Ecto neural progenitor cell (in vitro differentiated cells): ENCODE measurements at regions not wholly inside any gene's neighbourhood (a gene's known extent, or its start where the extent isn't known, plus 50 kb on each side); places are given as distances from the start of the nearest gene placed in this dataset.

ENCODE experiments used
- DNase-seq: peaks from one replicate; pipeline ENCODE4 v3.0.0-alpha.2; 2018; ENCODE audit warnings: low spot score

- DNase-seq, result no peak
Observed at GRCh38 chr16:65497571-65497970, 375.7 kb upstream of the CDH11 start.

- no peak for DNase-seq
Observed at GRCh38 chr16:65495106-65495505, 373.2 kb upstream of the CDH11 start.

- DNase-seq, result no peak
Observed at GRCh38 chr16:65494609-65495008, 372.7 kb upstream of the CDH11 start.

GRCh38 chr16:65494080-65494479 lies 372.2 kb upstream of the CDH11 start:
- no peak for DNase-seq

- no peak for DNase-seq
Observed at GRCh38 chr16:65490286-65490685, 368.4 kb upstream of the CDH11 start.

GRCh38 chr16:65489531-65490023 lies 367.7 kb upstream of the CDH11 start:
- DNase-seq, result no peak

DNA sequence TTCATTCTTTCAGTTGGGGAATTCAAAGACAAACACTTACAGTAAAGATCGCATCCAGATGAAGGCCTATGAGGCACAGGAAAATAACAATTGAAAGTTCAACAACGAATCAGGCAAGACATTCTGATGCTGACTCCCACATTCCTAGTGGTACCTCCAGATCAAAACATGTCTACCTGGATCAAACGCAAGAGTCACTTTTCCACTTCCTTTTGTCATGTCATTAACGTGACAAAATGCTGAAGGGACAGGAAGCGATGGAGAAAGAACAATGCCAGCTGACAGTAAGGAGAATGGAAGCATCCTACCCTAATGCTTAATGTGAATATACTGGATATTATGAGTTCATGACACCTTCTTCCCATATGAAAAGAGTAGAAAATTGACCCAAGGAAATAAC lies 365.4 kb upstream of the CDH11 start:
- no peak for DNase-seq

GRCh38 chr16:65481956-65482355 lies 360.1 kb upstream of the CDH11 start:
- DNase-seq, result no peak

- no peak for DNase-seq
Observed at GRCh38 chr16:65480281-65481091, 358.6 kb upstream of the CDH11 start.

GRCh38 chr16:65476448-65476955 lies 354.6 kb upstream of the CDH11 start:
- no peak for DNase-seq

DNA sequence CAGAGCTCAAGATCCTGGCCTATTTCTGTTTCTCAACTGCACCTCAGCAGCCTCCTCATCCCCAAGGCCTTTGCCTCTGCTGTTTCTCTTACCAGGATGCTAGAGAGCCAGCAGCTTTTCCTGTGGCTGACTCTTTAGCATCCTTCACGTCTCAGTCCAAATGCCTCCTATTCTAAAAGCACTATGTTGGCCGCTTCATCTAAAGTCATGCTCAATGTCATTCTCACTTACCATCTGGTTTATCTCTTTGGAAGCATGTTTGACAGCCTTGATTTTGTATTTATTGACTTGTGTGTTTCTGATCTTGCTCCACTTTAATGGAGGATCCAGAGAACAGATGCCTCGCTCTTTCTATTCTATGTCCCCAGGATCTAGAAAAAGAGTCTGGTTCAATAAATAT lies 351.8 kb upstream of the CDH11 start:
- no peak for DNase-seq

- DNase-seq, result no peak
Observed at GRCh38 chr16:65469116-65469515, 347.3 kb upstream of the CDH11 start.

DNA sequence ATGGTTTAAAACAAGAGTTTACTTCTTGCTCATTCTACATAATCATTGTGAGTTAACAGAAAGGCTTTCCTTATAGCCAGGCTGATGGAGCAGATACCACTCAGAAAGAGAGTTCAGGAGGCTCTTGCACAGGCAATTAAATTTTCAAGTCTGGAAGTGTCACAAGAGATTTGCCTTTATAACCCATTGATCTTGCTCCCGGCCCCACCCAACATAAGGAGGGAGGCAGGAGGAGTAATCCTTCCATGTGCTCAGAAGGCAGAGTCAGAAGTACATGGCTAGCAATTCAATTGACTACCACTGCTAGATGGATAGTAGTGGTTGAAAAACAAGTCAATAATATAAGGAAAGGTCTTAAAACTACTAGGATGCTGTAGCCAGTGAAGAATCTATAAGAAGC lies 346.3 kb upstream of the CDH11 start:
- no peak for DNase-seq

- DNase-seq, result no peak
Observed at GRCh38 chr16:65463652-65464260, 341.9 kb upstream of the CDH11 start.

DNA sequence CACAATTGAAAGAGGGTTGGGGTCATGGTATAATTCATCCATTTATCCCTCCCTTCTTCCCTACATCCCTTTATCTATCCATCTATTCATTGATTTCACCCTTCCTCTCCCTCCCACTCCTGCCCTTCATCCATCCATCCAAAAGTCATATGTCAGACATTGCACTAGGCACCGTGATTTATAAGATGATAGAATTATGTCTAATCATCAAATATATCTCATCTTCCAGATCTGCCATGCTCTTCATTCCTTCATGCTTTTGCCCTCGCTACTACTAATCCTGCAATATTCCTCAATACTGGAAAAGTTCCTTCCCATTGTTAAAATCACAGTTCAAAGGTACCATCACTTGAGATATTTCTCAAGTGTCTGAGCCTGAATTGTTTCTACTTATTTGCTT lies 335.2 kb upstream of the CDH11 start:
- no peak for DNase-seq

GRCh38 chr16:65455761-65456160 lies 333.9 kb upstream of the CDH11 start:
- no peak for DNase-seq

- no peak for DNase-seq
Observed at GRCh38 chr16:65453646-65454045, 331.8 kb upstream of the CDH11 start.

GRCh38 chr16:65449526-65449925 lies 327.7 kb upstream of the CDH11 start:
- no peak for DNase-seq

GRCh38 chr16:65446427-65446826 lies 324.6 kb upstream of the CDH11 start:
- DNase-seq, result no peak

- no peak for DNase-seq
Observed at GRCh38 chr16:65445313-65446260, 323.7 kb upstream of the CDH11 start.

DNA sequence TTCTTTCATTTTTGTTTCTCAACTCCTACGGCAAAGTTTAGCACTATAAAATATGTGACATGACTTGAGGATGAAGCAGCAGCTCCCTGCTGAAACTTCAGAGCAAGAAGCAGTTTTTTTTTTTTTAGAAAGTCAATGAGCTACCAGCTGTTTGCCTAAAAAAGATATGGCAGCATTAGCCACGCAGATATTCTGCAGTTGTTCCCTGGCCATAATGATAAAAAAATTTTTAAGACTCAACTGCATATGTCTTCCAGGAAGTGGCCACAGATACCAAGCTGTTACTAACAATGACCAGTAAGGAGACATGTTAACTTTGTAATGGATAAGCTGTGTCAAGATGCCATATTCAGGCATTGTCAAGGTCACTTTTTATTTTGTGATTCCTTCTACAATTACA lies 319.6 kb upstream of the CDH11 start:
- no peak for DNase-seq

GRCh38 chr16:65429504-65430181 lies 307.8 kb upstream of the CDH11 start:
- DNase-seq, result no peak
